T-helper 1 cell treated with Interleukin-12 subunit alpha and Interleukin-12 subunit beta and Interleukin-4 antibody, amounts not matched to agents 30 μg/mL and 1 μg/mL, for 36 hours (primary cell): ENCODE measurements at regions not wholly inside any gene's neighbourhood (a gene's known extent, or its start where the extent isn't known, plus 50 kb on each side); places are given as distances from the start of the nearest gene placed in this dataset.
A peak's percentile ranks its signal among the peaks of the same experiment; 100 is the strongest.
"Not testable (repeated sequence)": the region's sequence is repeated elsewhere in the genome, so short reads cannot be mapped to it uniquely, and the experiment has no call there.

ENCODE experiments used
- H3K27ac Mint-ChIP-seq: one replicate; pipeline ENCODE4 v1.8.0; 2021; ENCODE audit warnings: mild to moderate bottlenecking, mixed read lengths
- H3K27me3 Mint-ChIP-seq: one replicate; pipeline ENCODE4 v1.8.0; 2021; ENCODE audit warnings: low read depth, mixed read lengths
- H3K36me3 Mint-ChIP-seq: one replicate; pipeline ENCODE4 v1.8.0; 2021; ENCODE audit warnings: low read depth, mixed read lengths
- H3K4me1 Mint-ChIP-seq: one replicate; pipeline ENCODE4 v1.8.0; 2021; ENCODE audit warnings: low read depth, mixed read lengths
- H3K4me3 Mint-ChIP-seq: one replicate; pipeline ENCODE4 v1.8.0; 2021; ENCODE audit warnings: mild to moderate bottlenecking, moderate library complexity, mixed read lengths
- H3K9me3 Mint-ChIP-seq: one replicate; pipeline ENCODE4 v1.8.0; 2021; ENCODE audit warnings: mixed read lengths

- Mint-ChIP-seq H3K4me1 (no peaks in the 10 kb centered on the region), H3K36me3 (no peaks in the 10 kb centered on the region), H3K9me3 (no peaks in the 10 kb centered on the region), H3K27ac (no peak overlapping the region), H3K4me3 (no peak overlapping the region), H3K27me3 (peaks cover 6% of the 10 kb centered on the region)
Observed at GRCh38 chr2:126952216-126952615, 53.5 kb downstream of the TEX51 start.

- Mint-ChIP-seq H3K9me3 (no peaks in the 10 kb centered on the region), H3K36me3 (no peaks in the 10 kb centered on the region), H3K4me1 (no peaks in the 10 kb centered on the region), H3K27ac (no peak overlapping the region), H3K27me3 (peaks cover 6% of the 10 kb centered on the region), H3K4me3 (no peak overlapping the region)
Observed at GRCh38 chr2:126953483-126953882, 54.8 kb downstream of the TEX51 start.

GRCh38 chr2:126954831-126955230, 56.1 kb downstream of the TEX51 start:
- Mint-ChIP-seq H3K27ac (no peak overlapping the region), H3K27me3 (peaks cover 6% of the 10 kb centered on the region), H3K4me3 (no peak overlapping the region), H3K9me3 (no peaks in the 10 kb centered on the region), H3K36me3 (no peaks in the 10 kb centered on the region), H3K4me1 (no peaks in the 10 kb centered on the region)

- H3K4me1 Mint-ChIP-seq, H3K27ac Mint-ChIP-seq, H3K36me3 Mint-ChIP-seq, H3K4me3 Mint-ChIP-seq, H3K9me3 Mint-ChIP-seq: not testable (repeated sequence)
- H3K27me3 Mint-ChIP-seq: peaks cover 16% of the 10 kb centered on the region
Observed at GRCh38 chr2:126956773-126957172, 58.1 kb downstream of the TEX51 start.

- peaks cover 38% of the 10 kb centered on the region for H3K27me3 Mint-ChIP-seq
- H3K36me3 Mint-ChIP-seq: no peaks in the 10 kb centered on the region
- no peak overlapping the region for H3K4me3 Mint-ChIP-seq
- no peak overlapping the region for H3K27ac Mint-ChIP-seq
- H3K4me1 Mint-ChIP-seq: no peaks in the 10 kb centered on the region
- H3K9me3 Mint-ChIP-seq: no peaks in the 10 kb centered on the region
Observed at GRCh38 chr2:126963390-126963789, 64.7 kb downstream of the TEX51 start.

GRCh38 chr2:126966601-126967000, 67.9 kb downstream of the TEX51 start:
- Mint-ChIP-seq H3K36me3 (no peaks in the 10 kb centered on the region), H3K4me1 (no peaks in the 10 kb centered on the region), H3K9me3 (no peaks in the 10 kb centered on the region), H3K27ac (no peak overlapping the region), H3K27me3 (peaks cover 50% of the 10 kb centered on the region), H3K4me3 (no peak overlapping the region)

GRCh38 chr2:126970583-126970982, 71.9 kb downstream of the TEX51 start:
- Mint-ChIP-seq H3K36me3 (no peaks in the 10 kb centered on the region), H3K4me3 (no peak overlapping the region), H3K27ac (no peak overlapping the region), H3K4me1 (no peaks in the 10 kb centered on the region), H3K27me3 (peaks cover 58% of the 10 kb centered on the region), H3K9me3 (no peaks in the 10 kb centered on the region)

- H3K27me3 Mint-ChIP-seq: peaks cover 53% of the 10 kb centered on the region
- no peaks in the 10 kb centered on the region for H3K9me3 Mint-ChIP-seq
- no peaks in the 10 kb centered on the region for H3K4me1 Mint-ChIP-seq
- H3K4me3 Mint-ChIP-seq: no peak overlapping the region
- H3K27ac Mint-ChIP-seq: no peak overlapping the region
- no peaks in the 10 kb centered on the region for H3K36me3 Mint-ChIP-seq
Observed at GRCh38 chr2:126971162-126971480, 72.4 kb downstream of the TEX51 start.

GRCh38 chr2:126971481-126972278, 73.0 kb downstream of the TEX51 start:
- no peaks in the 10 kb centered on the region for H3K9me3 Mint-ChIP-seq
- H3K27ac Mint-ChIP-seq: no peak overlapping the region
- H3K27me3 Mint-ChIP-seq: peaks cover 50% of the 10 kb centered on the region
- H3K4me3 Mint-ChIP-seq: peak overlapping the region; percentile 18
- H3K4me1 Mint-ChIP-seq: no peaks in the 10 kb centered on the region
- H3K36me3 Mint-ChIP-seq: no peaks in the 10 kb centered on the region

GRCh38 chr2:126972279-126972626, 73.6 kb downstream of the TEX51 start:
- no peaks in the 10 kb centered on the region for H3K36me3 Mint-ChIP-seq
- peaks cover 44% of the 10 kb centered on the region for H3K27me3 Mint-ChIP-seq
- no peaks in the 10 kb centered on the region for H3K4me1 Mint-ChIP-seq
- H3K4me3 Mint-ChIP-seq: no peak overlapping the region
- no peaks in the 10 kb centered on the region for H3K9me3 Mint-ChIP-seq
- H3K27ac Mint-ChIP-seq: no peak overlapping the region

- Mint-ChIP-seq H3K27me3 (peaks cover 35% of the 10 kb centered on the region), H3K27ac (no peak overlapping the region), H3K4me1 (no peaks in the 10 kb centered on the region), H3K9me3 (no peaks in the 10 kb centered on the region), H3K4me3 (no peak overlapping the region), H3K36me3 (no peaks in the 10 kb centered on the region)
Observed at GRCh38 chr2:126973745-126974144, 75.1 kb downstream of the TEX51 start.

- no peak overlapping the region for H3K4me3 Mint-ChIP-seq
- H3K4me1 Mint-ChIP-seq: no peaks in the 10 kb centered on the region
- no peaks in the 10 kb centered on the region for H3K36me3 Mint-ChIP-seq
- peaks cover 15% of the 10 kb centered on the region for H3K27me3 Mint-ChIP-seq
- no peak overlapping the region for H3K27ac Mint-ChIP-seq
- no peaks in the 10 kb centered on the region for H3K9me3 Mint-ChIP-seq
Observed at GRCh38 chr2:126975671-126976655, 77.3 kb downstream of the TEX51 start.

- H3K27ac Mint-ChIP-seq: no peak overlapping the region
Observed at GRCh38 chr2:126976721-126977328, 78.1 kb downstream of the TEX51 start.

GRCh38 chr2:126978333-126978732, 79.6 kb downstream of the TEX51 start:
- Mint-ChIP-seq H3K27ac (no peak overlapping the region), H3K36me3 (no peaks in the 10 kb centered on the region), H3K4me3 (no peak overlapping the region)

More at GRCh38 chr2:126976721-126977328, 78.1 kb downstream of the TEX51 start:
- H3K27me3 Mint-ChIP-seq: peaks cover 13% of the 10 kb centered on the region
- H3K9me3 Mint-ChIP-seq: no peaks in the 10 kb centered on the region
- no peaks in the 10 kb centered on the region for H3K4me1 Mint-ChIP-seq
- no peak overlapping the region for H3K4me3 Mint-ChIP-seq
- no peaks in the 10 kb centered on the region for H3K36me3 Mint-ChIP-seq

More at GRCh38 chr2:126978333-126978732, 79.6 kb downstream of the TEX51 start:
- Mint-ChIP-seq H3K9me3 (no peaks in the 10 kb centered on the region), H3K4me1 (no peaks in the 10 kb centered on the region), H3K27me3 (peaks cover 5% of the 10 kb centered on the region)
